IMR-90 (cell line): ENCODE measurements at regions not wholly inside any gene's neighbourhood (a gene's known extent, or its start where the extent isn't known, plus 50 kb on each side); places are given as distances from the start of the nearest gene placed in this dataset.

ENCODE experiments used
- ATAC-seq: fragments of 200-7000 bp; cut with Tn5 transposase; 2 replicates; pipeline ENCODE4 v1.9.1; 2020; ENCODE audit warnings: low read depth, mild to moderate bottlenecking, moderate library complexity
- BruUV-seq: library from RNA; stranded (reverse); fragments of 400-500 nt; replicated peaks from 2 replicates; lab custom pipeline; 2021; lab: Mats Ljungman, UMichigan
- CTCF ChIA-PET: fragments of 300-600 bp; formaldehyde crosslinking; extraction: SDS; loops from one replicate; lab custom pipeline; 2021; ENCODE audit warnings: antibody characterized with exemption; lab: Yijun Ruan, JAX
- POLR2A ChIA-PET: fragments of 300-600 bp; sonication (Branson Sonifier 250); formaldehyde crosslinking; loops from one replicate; lab custom pipeline; 2022; ENCODE audit warnings: antibody characterized with exemption; ENCODE audit not compliant: unreplicated experiment; lab: Charles Lee
- DNase-seq: peaks from one replicate; pipeline ENCODE4 v3.0.0; 2013
- H2AFZ ChIP-seq: replicated peaks from 2 replicates; pipeline ENCODE3; 2013; ENCODE audit warnings: low read length, mild to moderate bottlenecking; ENCODE audit not compliant: poor library complexity
- H2AK5ac ChIP-seq: 2 replicates; pipeline ENCODE4 v1.6.1; 2013; ENCODE audit warnings: low read depth, low read length, inconsistent platforms
- H2AK9ac ChIP-seq: replicated peaks from 2 replicates; pipeline ENCODE3; 2013; ENCODE audit warnings: mild to moderate bottlenecking, low read depth, low read length, moderate library complexity; ENCODE audit not compliant: poor library complexity
- H2BK120ac ChIP-seq: 2 replicates; pipeline ENCODE4 v1.6.1; 2013; ENCODE audit warnings: low read depth, low read length, inconsistent platforms
- H2BK15ac ChIP-seq: 3 replicates; pipeline ENCODE4 v1.6.1; 2013; ENCODE audit warnings: low read depth, low read length, inconsistent platforms
- H2BK20ac ChIP-seq: 2 replicates; pipeline ENCODE4 v1.6.1; 2013; ENCODE audit warnings: low read depth, mild to moderate bottlenecking, inconsistent platforms, low read length, moderate library complexity
- H2BK5ac ChIP-seq: 2 replicates; pipeline ENCODE4 v1.6.1; 2013; ENCODE audit warnings: mild to moderate bottlenecking, low read depth, low read length, inconsistent platforms; ENCODE audit not compliant: poor library complexity, severe bottlenecking
- H3K14ac ChIP-seq: replicated peaks from 2 replicates; pipeline ENCODE4 v1.6.1; 2013; ENCODE audit warnings: low read depth, low read length, inconsistent platforms
- H3K18ac ChIP-seq: 2 replicates; pipeline ENCODE4 v1.6.1; 2013; ENCODE audit warnings: low read depth, low read length, control low read depth
- H3K23ac ChIP-seq: 2 replicates; pipeline ENCODE4 v1.6.1; 2013; ENCODE audit warnings: low read depth, low read length, inconsistent platforms
- H3K27ac ChIP-seq: 2 replicates; pipeline ENCODE4 v1.5.1; 2013; ENCODE audit warnings: mild to moderate bottlenecking, control low read depth, low read length; ENCODE audit not compliant: insufficient read depth
- H3K27me3 ChIP-seq: 2 replicates; pipeline ENCODE4 v1.6.1; 2013; ENCODE audit warnings: low read length; ENCODE audit not compliant: control insufficient read depth, insufficient read depth
- H3K36me3 ChIP-seq: 2 replicates; pipeline ENCODE4 v1.6.1; 2013; ENCODE audit warnings: low read length, mixed read lengths; ENCODE audit not compliant: control insufficient read depth, insufficient read depth
- H3K4ac ChIP-seq: 2 replicates; pipeline ENCODE4 v1.6.1; 2013; ENCODE audit warnings: low read depth, low read length, inconsistent platforms
- H3K4me1 ChIP-seq: 2 replicates; pipeline ENCODE4 v1.6.1; 2013; ENCODE audit warnings: low read length, mixed read lengths; ENCODE audit not compliant: control insufficient read depth, insufficient read depth
- H3K4me2 ChIP-seq: 2 replicates; pipeline ENCODE4 v1.6.1; 2013; ENCODE audit warnings: low read depth, mild to moderate bottlenecking, control low read depth, low read length, moderate library complexity
- H3K4me3 ChIP-seq: 2 replicates; pipeline ENCODE4 v1.5.1; 2013; ENCODE audit warnings: low read depth, mild to moderate bottlenecking, control low read depth, low read length, moderate library complexity; ENCODE audit not compliant: insufficient read depth
- H3K56ac ChIP-seq: 2 replicates; pipeline ENCODE4 v1.6.1; 2013; ENCODE audit warnings: low read length, inconsistent platforms; ENCODE audit not compliant: insufficient read depth; ENCODE audit errors: extremely low read depth
- H3K79me1 ChIP-seq, 2 experiments: 2 replicates each; pipeline ENCODE4 v1.6.1; 2013; ENCODE audit warnings: low read length in 2 of 2, inconsistent platforms in 1 of 2, low read depth in 1 of 2
- H3K9ac ChIP-seq: 2 replicates; pipeline ENCODE4 v1.6.1; 2013; ENCODE audit warnings: low read depth, low read length, control low read depth
- H3K9me1 ChIP-seq: 2 replicates; pipeline ENCODE4 v1.6.1; 2013; ENCODE audit warnings: low read length, inconsistent platforms; ENCODE audit not compliant: insufficient read depth
- H3K9me3 ChIP-seq: 2 replicates; pipeline ENCODE4 v1.6.1; 2013; ENCODE audit warnings: low read length; ENCODE audit not compliant: control insufficient read depth, insufficient read depth
- H4K20me1 ChIP-seq: 2 replicates; pipeline ENCODE4 v1.6.1; 2013; ENCODE audit warnings: low read length, inconsistent platforms; ENCODE audit not compliant: insufficient read depth
- H4K5ac ChIP-seq: 2 replicates; pipeline ENCODE4 v1.6.1; 2013; ENCODE audit warnings: mild to moderate bottlenecking, low read depth, low read length, control low read depth
- H4K8ac ChIP-seq, 2 experiments: 2 replicates each; pipeline ENCODE4 v1.6.1; 2013; ENCODE audit warnings: low read depth in 2 of 2, low read length in 2 of 2, control low read depth in 1 of 2, inconsistent platforms in 1 of 2
- H4K91ac ChIP-seq: 2 replicates; pipeline ENCODE4 v1.6.1; 2013; ENCODE audit warnings: low read depth, low read length, inconsistent platforms; ENCODE audit not compliant: insufficient read depth
- CEBPB ChIP-seq: IDR thresholded peaks from 2 replicates; pipeline ENCODE4 v1.6.1; 2012; ENCODE audit warnings: low read depth, low read length, improper control_type of control experiment
- CHD1 ChIP-seq: IDR thresholded peaks from 2 replicates; pipeline ENCODE4 v1.6.1; 2012; ENCODE audit warnings: low read depth, low read length, improper control_type of control experiment
- FOS ChIP-seq: fragments of 150-350 bp; IDR thresholded peaks from 2 replicates; pipeline ENCODE4 v1.6.1; 2016; ENCODE audit warnings: low read depth, low read length
- MAFK ChIP-seq: IDR thresholded peaks from 2 replicates; pipeline ENCODE4 v1.6.1; 2012; ENCODE audit warnings: low read depth, low read length, improper control_type of control experiment
- MXI1 ChIP-seq: IDR thresholded peaks from 2 replicates; pipeline ENCODE4 v1.6.1; 2012; ENCODE audit warnings: low read depth, mild to moderate bottlenecking, low read length, moderate library complexity, borderline replicate concordance
- POLR2A ChIP-seq: IDR thresholded peaks from 2 replicates; pipeline ENCODE4 v1.6.1; 2012; ENCODE audit warnings: mild to moderate bottlenecking, low read depth, low read length
- RFX5 ChIP-seq: IDR thresholded peaks from 2 replicates; pipeline ENCODE4 v1.8.0; 2012; ENCODE audit warnings: low read depth, mild to moderate bottlenecking, low read length, moderate library complexity
- SMC3 ChIP-seq: fragments of 150-350 bp; IDR thresholded peaks from 2 replicates; pipeline ENCODE4 v1.6.1; 2016; ENCODE audit warnings: low read depth, mild to moderate bottlenecking, antibody characterized with exemption, low read length, moderate library complexity
- WGBS, 2 experiments: methylation state at CpG; one replicate each; pipeline versions ENCODE4 v1.1.5 to v1.1.7; 2013; ENCODE audit warnings: missing lambda C conversion rate in 2 of 2; ENCODE audit not compliant: insufficient read length in 1 of 2; ENCODE audit errors: extremely low coverage in 2 of 2; 5-methylcytosine and 5-hydroxymethylcytosine counted together
- dilution Hi-C: fragments of 300-500 bp; cut with HindIII; formaldehyde crosslinking; loops from one replicate; pipeline ENCODE4 v1.14.3; 2018; ENCODE audit warnings: low sequenced_read_pairs; ENCODE audit not compliant: unreplicated experiment
- in situ Hi-C: fragments of 300-500 bp; cut with MboI; formaldehyde crosslinking; loops from 3 replicates; pipeline ENCODE4 v1.14.3; 2019; ENCODE audit warnings: low sequenced_read_pairs, inconsistent platforms, mixed read lengths
- intact Hi-C: fragments of 100-400 bp; cut with micrococcal nuclease; formaldehyde crosslinking; loops from 2 replicates; pipeline ENCODE4 v1.10.0; 2022
- TF ChIP-seq, protein P1 (sequence below): fragments of 150-350 bp; IDR thresholded peaks from 2 replicates; pipeline ENCODE4 v1.6.1; 2016; ENCODE audit warnings: low read depth, mild to moderate bottlenecking, low read length, moderate library complexity, borderline replicate concordance
- TF ChIP-seq, protein P2 (sequence below): conservative IDR thresholded peaks from 2 replicates; pipeline ENCODE4 v1.5.1; 2012; ENCODE audit warnings: mild to moderate bottlenecking, low read depth, low read length, improper control_type of control experiment
- TF ChIP-seq, protein P3 (sequence below): fragments of 150-350 bp; IDR thresholded peaks from 2 replicates; pipeline ENCODE4 v1.6.1; 2017; ENCODE audit warnings: mild to moderate bottlenecking, antibody characterized with exemption, low read length, low read depth

DNA sequence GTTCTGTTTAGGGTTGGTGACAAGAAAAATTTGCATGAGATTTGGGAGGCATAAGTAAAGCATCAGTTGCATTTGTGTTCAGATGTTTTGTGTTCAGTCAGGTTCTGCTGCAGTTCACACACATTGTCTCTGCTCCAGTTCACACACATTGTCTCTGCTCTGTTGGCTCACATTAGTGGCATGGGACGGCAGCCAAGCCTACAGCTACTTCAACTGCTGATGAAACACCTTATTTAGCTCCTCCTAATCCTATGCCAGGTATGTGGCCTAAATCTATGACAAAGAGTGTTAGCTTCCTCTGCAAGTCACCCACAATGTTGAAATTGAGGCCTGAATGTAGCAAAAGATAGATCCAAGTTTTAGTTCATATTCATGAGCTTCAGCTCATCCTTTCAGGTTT is 278.1 kb upstream of the SYNCRIP start:
- Histone ChIP-seq H4K5ac (no peak overlapping the region), H4K91ac (no peak overlapping the region), H4K8ac (no peak overlapping the region), H2AK9ac (no peak overlapping the region), H3K9me1 (no peaks in the 10 kb centered on the region), H3K18ac (no peak overlapping the region), H3K4me3 (no peak overlapping the region), H2BK120ac (no peak overlapping the region), H2AFZ (no peak overlapping the region), H3K14ac (no peak overlapping the region), H3K36me3 (no peaks in the 10 kb centered on the region), H3K27ac (no peak overlapping the region), H3K4ac (no peak overlapping the region), H2BK5ac (no peak overlapping the region), H3K9ac (no peak overlapping the region), H3K9me3 (no peaks in the 10 kb centered on the region), H2BK15ac (no peak overlapping the region), H3K4me1 (no peaks in the 10 kb centered on the region), H2AK5ac (no peak overlapping the region), H4K20me1 (no peaks in the 10 kb centered on the region), H3K56ac (no peak overlapping the region), H3K4me2 (no peak overlapping the region), H2BK20ac (no peak overlapping the region), H3K27me3 (no peaks in the 10 kb centered on the region), H3K79me1 (no peaks in the 10 kb centered on the region), H3K23ac (no peak overlapping the region)
- no CpG with 5 or more reads among the region's 1 CpG for WGBS, 2 experiments
- intact Hi-C loops: loop anchor here (2.0 kb wide), 1 partner anchor 1016 kb away; the partner anchor contains the start of gene HTR1E
- dilution Hi-C loops: no loop called here
- POLR2A ChIA-PET: no interaction called here
- ATAC-seq (no peak), DNase-seq (no peak)
- in situ Hi-C loops: no loop called here
- no peak for TF ChIP-seq CHD1
- no peak for TF ChIP-seq SMC3
- TF ChIP-seq RFX5: no peak
- TF ChIP-seq MXI1: no peak
- TF ChIP-seq MAFK: no peak
- TF ChIP-seq, protein P1, sequence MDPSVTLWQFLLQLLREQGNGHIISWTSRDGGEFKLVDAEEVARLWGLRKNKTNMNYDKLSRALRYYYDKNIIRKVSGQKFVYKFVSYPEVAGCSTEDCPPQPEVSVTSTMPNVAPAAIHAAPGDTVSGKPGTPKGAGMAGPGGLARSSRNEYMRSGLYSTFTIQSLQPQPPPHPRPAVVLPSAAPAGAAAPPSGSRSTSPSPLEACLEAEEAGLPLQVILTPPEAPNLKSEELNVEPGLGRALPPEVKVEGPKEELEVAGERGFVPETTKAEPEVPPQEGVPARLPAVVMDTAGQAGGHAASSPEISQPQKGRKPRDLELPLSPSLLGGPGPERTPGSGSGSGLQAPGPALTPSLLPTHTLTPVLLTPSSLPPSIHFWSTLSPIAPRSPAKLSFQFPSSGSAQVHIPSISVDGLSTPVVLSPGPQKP: no peak
- TF ChIP-seq FOS: no peak
- TF ChIP-seq CEBPB: no peak
- TF ChIP-seq, protein P2, sequence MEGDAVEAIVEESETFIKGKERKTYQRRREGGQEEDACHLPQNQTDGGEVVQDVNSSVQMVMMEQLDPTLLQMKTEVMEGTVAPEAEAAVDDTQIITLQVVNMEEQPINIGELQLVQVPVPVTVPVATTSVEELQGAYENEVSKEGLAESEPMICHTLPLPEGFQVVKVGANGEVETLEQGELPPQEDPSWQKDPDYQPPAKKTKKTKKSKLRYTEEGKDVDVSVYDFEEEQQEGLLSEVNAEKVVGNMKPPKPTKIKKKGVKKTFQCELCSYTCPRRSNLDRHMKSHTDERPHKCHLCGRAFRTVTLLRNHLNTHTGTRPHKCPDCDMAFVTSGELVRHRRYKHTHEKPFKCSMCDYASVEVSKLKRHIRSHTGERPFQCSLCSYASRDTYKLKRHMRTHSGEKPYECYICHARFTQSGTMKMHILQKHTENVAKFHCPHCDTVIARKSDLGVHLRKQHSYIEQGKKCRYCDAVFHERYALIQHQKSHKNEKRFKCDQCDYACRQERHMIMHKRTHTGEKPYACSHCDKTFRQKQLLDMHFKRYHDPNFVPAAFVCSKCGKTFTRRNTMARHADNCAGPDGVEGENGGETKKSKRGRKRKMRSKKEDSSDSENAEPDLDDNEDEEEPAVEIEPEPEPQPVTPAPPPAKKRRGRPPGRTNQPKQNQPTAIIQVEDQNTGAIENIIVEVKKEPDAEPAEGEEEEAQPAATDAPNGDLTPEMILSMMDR: no peak
- no peak for TF ChIP-seq POLR2A
- TF ChIP-seq, protein P3, sequence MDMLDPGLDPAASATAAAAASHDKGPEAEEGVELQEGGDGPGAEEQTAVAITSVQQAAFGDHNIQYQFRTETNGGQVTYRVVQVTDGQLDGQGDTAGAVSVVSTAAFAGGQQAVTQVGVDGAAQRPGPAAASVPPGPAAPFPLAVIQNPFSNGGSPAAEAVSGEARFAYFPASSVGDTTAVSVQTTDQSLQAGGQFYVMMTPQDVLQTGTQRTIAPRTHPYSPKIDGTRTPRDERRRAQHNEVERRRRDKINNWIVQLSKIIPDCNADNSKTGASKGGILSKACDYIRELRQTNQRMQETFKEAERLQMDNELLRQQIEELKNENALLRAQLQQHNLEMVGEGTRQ: no peak
- no TSS peak for BruUV-seq
- CTCF ChIA-PET: no interaction called here
